A549 (cell line): ENCODE measurements at regions not wholly inside any gene's neighbourhood (a gene's known extent, or its start where the extent isn't known, plus 50 kb on each side); places are given as distances from the start of the nearest gene placed in this dataset.

Source experiments
- ATAC-seq, 2 experiments: fragments of 200-7000 bp in 1 of 2; fragments of >200 bp in 1 of 2; cut with Nextera tagmentation in 1 of 2; cut with Tn5 transposase in 1 of 2; 3 replicates each; pipeline versions ENCODE4 v1.8.0 to v1.9.1; 2018 to 2020; ENCODE audit warnings: mild to moderate bottlenecking in 1 of 2, moderate library complexity in 1 of 2
- CTCF ChIA-PET: fragments of 300-600 bp; sonication (Branson Sonifier 250); formaldehyde crosslinking; extraction: SDS; loops from one replicate; lab custom pipeline; 2021; ENCODE audit warnings: antibody characterized with exemption, inconsistent platforms; lab: Yijun Ruan, JAX
- POLR2A ChIA-PET: fragments of 350-600 bp; formaldehyde crosslinking; extraction: SDS; loops from one replicate; lab custom pipeline; 2021; ENCODE audit warnings: antibody characterized with exemption, inconsistent platforms; lab: Yijun Ruan, JAX
- DNase-seq, 2 experiments: peaks; one replicate each; pipeline versions ENCODE4 v3.0.0 to v3.0.0-alpha.2; 2011 to 2016; ENCODE audit warnings: low read depth in 1 of 2, low spot score in 1 of 2
- FAIRE-seq: peaks from 2 replicates; lab custom pipeline; 2011; peaks lifted over from hg19 to GRCh38; lab: Jason Lieb, UNC
- H3K27ac ChIP-seq, 2 experiments: fragments of >200 bp; sonication (Bioruptor Twin); formaldehyde crosslinking; 3 replicates each; pipeline ENCODE4 v1.5.1; 2016 to 2017
- H3K4me1 ChIP-seq: fragments of >200 bp; sonication (Bioruptor Twin); formaldehyde crosslinking; 3 replicates; pipeline ENCODE4 v1.6.1; 2016
- H3K4me2 ChIP-seq: fragments of >200 bp; sonication (Bioruptor Twin); formaldehyde crosslinking; 3 replicates; pipeline ENCODE4 v1.6.1; 2016
- H3K4me3 ChIP-seq: fragments of >200 bp; sonication (Bioruptor Twin); formaldehyde crosslinking; 3 replicates; pipeline ENCODE4 v1.5.1; 2016
- H3K9me3 ChIP-seq: fragments of >200 bp; sonication (Bioruptor Twin); formaldehyde crosslinking; 3 replicates; pipeline ENCODE4 v1.6.1; 2016
- BCL3 ChIP-seq: fragments of >200 bp; sonication (Bioruptor Twin); formaldehyde crosslinking; IDR thresholded peaks from 3 replicates; pipeline ENCODE4 v1.6.1; 2016
- CEBPB ChIP-seq, 2 experiments: fragments of >200 bp in 1 of 2; sonication (Bioruptor Twin) in 1 of 2; formaldehyde crosslinking in 1 of 2; IDR thresholded peaks; 2 replicates each; pipeline ENCODE4 v1.6.1; 2012 to 2016
- EHF ChIP-seq: fragments of 250-450 bp; sonication (Bioruptor Pico); IDR thresholded peaks from 2 replicates; pipeline ENCODE4 v1.5.0; 2020; ENCODE audit warnings: mild to moderate bottlenecking
- ELK1 ChIP-seq: fragments of 150-350 bp; IDR thresholded peaks from 2 replicates; pipeline ENCODE4 v1.6.1; 2014; ENCODE audit warnings: low read depth, mild to moderate bottlenecking, low read length
- ESRRA ChIP-seq: fragments of 150-350 bp; IDR thresholded peaks from 2 replicates; pipeline ENCODE4 v1.6.1; 2014; ENCODE audit warnings: mild to moderate bottlenecking, low read length, borderline replicate concordance
- HES2 ChIP-seq: fragments of >200 bp; sonication (Bioruptor Twin); formaldehyde crosslinking; IDR thresholded peaks from 2 replicates; pipeline ENCODE4 v1.6.1; 2016
- HOXA7 ChIP-seq: fragments of 250-450 bp; sonication (Bioruptor Pico); IDR thresholded peaks from 2 replicates; pipeline ENCODE4 v1.5.0; 2020; ENCODE audit warnings: mild to moderate bottlenecking, moderate library complexity
- JUNB ChIP-seq: fragments of >200 bp; sonication (Bioruptor Twin); formaldehyde crosslinking; IDR thresholded peaks from 2 replicates; pipeline ENCODE4 v1.6.1; 2016
- PBX3 ChIP-seq: IDR thresholded peaks from 2 replicates; pipeline ENCODE4 v1.6.1; 2012
- POLR2AphosphoS2 ChIP-seq: conservative IDR thresholded peaks from 2 replicates; pipeline ENCODE4 v1.6.1; 2012; ENCODE audit warnings: low read length, improper control_type of control experiment, inconsistent platforms
- RAD21 ChIP-seq, 2 experiments: fragments of >200 bp in 1 of 2; sonication (Bioruptor Twin) in 1 of 2; formaldehyde crosslinking in 1 of 2; IDR thresholded peaks in 1 of 2; conservative IDR thresholded peaks in 1 of 2; 2 replicates in 1 of 2; 3 replicates in 1 of 2; pipeline ENCODE4 v1.6.1; 2012 to 2018; ENCODE audit warnings: inconsistent platforms in 1 of 2
- RCOR1 ChIP-seq: fragments of 150-350 bp; IDR thresholded peaks from 2 replicates; pipeline ENCODE4 v1.6.1; 2014; ENCODE audit warnings: antibody characterized with exemption, low read length, low read depth
- REST ChIP-seq: fragments of 200-600 bp; sonication (generic); IDR thresholded peaks from 2 replicates; pipeline ENCODE4 v1.6.1; 2016; ENCODE audit warnings: antibody characterized with exemption, mild to moderate bottlenecking, moderate library complexity
- SMC3 ChIP-seq: fragments of >200 bp; sonication (Bioruptor Twin); formaldehyde crosslinking; IDR thresholded peaks from 3 replicates; pipeline ENCODE4 v1.6.1; 2018; ENCODE audit warnings: inconsistent platforms
- USF2 ChIP-seq: fragments of 450-650 bp; IDR thresholded peaks from 2 replicates; pipeline ENCODE4 v1.6.1; 2014; ENCODE audit warnings: antibody characterized with exemption
- WGBS: methylation state at CpG from one replicate; pipeline ENCODE4 v1.1.6; 2017; ENCODE audit errors: missing lambda C conversion rate; 5-methylcytosine and 5-hydroxymethylcytosine counted together

GRCh38 chr4:138297743-138298405 lies 55.7 kb upstream of the SLC7A11 start:
- TF ChIP-seq USF2 (no peak), EHF (CRISPR knock-in tag) (no peak), PBX3 (no peak), RCOR1 (no peak), ELK1 (no peak), SMC3 (no peak), CEBPB (IDR thresholded peaks at IDR 0.05) (no peak), REST (no peak), POLR2AphosphoS2 (no peak), HOXA7 (no peak), JUNB (no peak)

GRCh38 chr4:138292321-138292720 lies 50.2 kb upstream of the SLC7A11 start:
- Histone ChIP-seq H3K4me2 (no peak overlapping the region), H3K4me1 (no peaks in the 10 kb centered on the region), H3K4me3 (no peak overlapping the region), H3K27ac (no peak overlapping the region), H3K9me3 (no peaks in the 10 kb centered on the region)
- no peak for DNase-seq
- 88% methylated on average over 3 of the region's 3 CpGs for WGBS
- ChIA-PET POLR2A (no interaction called here), CTCF (no interaction called here)
- no peak for FAIRE-seq
- no peak for ATAC-seq
- TF ChIP-seq HES2 (no peak), EHF (CRISPR knock-in tag) (no peak), BCL3 (no peak), ESRRA (no peak), RAD21 (conservative IDR thresholded peaks at IDR 0.05 in 1 of 2, IDR thresholded peaks at IDR 0.05 in 1 of 2) (no peak), USF2 (no peak), JUNB (no peak), HOXA7 (no peak)

More at GRCh38 chr4:138297743-138298405, 55.7 kb upstream of the SLC7A11 start:
- Histone ChIP-seq H3K4me1 (no peaks in the 10 kb centered on the region), H3K9me3 (no peaks in the 10 kb centered on the region), H3K27ac (no peak overlapping the region), H3K4me2 (no peak overlapping the region), H3K4me3 (no peak overlapping the region)
- POLR2A ChIA-PET = no interaction called here
- DNase-seq = no peak
- no peak for ATAC-seq
- FAIRE-seq = no peak
- CTCF ChIA-PET = no interaction called here
- WGBS = 72% methylated on average over 3 of the region's 3 CpGs
